ENCODE measurements at regions not wholly inside any gene's neighbourhood (a gene's known extent, or its start where the extent isn't known, plus 50 kb on each side); places are given as distances from the start of the nearest gene placed in this dataset.

DNA sequence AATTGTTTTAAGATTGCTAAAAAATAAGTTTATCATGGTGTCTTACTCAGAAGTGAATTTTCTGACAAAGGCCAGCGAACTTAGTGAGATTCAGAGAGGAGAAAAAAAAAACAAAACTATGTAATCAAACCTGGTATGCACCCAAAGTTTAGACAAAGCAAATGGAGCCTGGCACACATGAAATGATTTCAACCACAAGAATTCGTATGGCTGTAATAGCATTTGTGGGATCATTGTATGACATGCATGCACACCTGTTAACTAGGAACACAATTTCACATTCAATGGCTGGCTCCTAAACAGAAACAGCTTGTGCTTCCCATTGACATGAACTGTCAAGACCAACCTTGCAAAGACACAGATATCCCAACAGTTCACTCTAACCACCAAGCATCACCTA is 94.6 kb downstream of the ZIC4 start:
- TF ChIP-seq POLR2A (IDR thresholded peaks at IDR 0.05; ENCODE audit: low read depth, low read length): no peak
- TF ChIP-seq CTCF (IDR thresholded peaks at IDR 0.05 in 2 of 3, conservative IDR thresholded peaks at IDR 0.05 in 1 of 3; ENCODE audit: control insufficient read depth in 2 of 3, extremely low read depth in 1 of 3, insufficient read depth in 1 of 3, low read depth in 3 of 3, low read length in 3 of 3): no peak
- TF ChIP-seq JUND (IDR thresholded peaks at IDR 0.05; ENCODE audit: low read depth, low read length): no peak
- no peak for TF ChIP-seq HDAC2 (IDR thresholded peaks at IDR 0.05)
- TF ChIP-seq MAX (IDR thresholded peaks at IDR 0.05; ENCODE audit: low read depth, low read length): no peak
- TF ChIP-seq RAD21 (IDR thresholded peaks at IDR 0.05; ENCODE audit: insufficient read depth, low read depth, low read length): no peak
- TF ChIP-seq JUNB (IDR thresholded peaks at IDR 0.05): no peak
- TF ChIP-seq MTA3 (IDR thresholded peaks at IDR 0.05; ENCODE audit: borderline replicate concordance, low read length): no peak
- no peak for TF ChIP-seq REST (IDR thresholded peaks at IDR 0.05; ENCODE audit: low read depth, low read length)
